ENCODE measurements at regions not wholly inside any gene's neighbourhood (a gene's known extent, or its start where the extent isn't known, plus 50 kb on each side); places are given as distances from the start of the nearest gene placed in this dataset.

GRCh38 chr6:54028170-54028569, 83.1 kb upstream of the MLIP start:
- no peak overlapping the region for H3K4me3 ChIP-seq (replicated peaks; ENCODE audit: insufficient read depth, low read length)
- no peak for DNase-seq (ENCODE audit: low read depth in 1 of 2, low spot score in 1 of 2)
- no peak overlapping the region for H3K27ac ChIP-seq (replicated peaks)
- TF ChIP-seq GABPA (IDR thresholded peaks at IDR 0.05; ENCODE audit: low read depth) (no peak), SPI1 (IDR thresholded peaks at IDR 0.05; ENCODE audit: borderline replicate concordance, low read depth) (no peak), REST (IDR thresholded peaks at IDR 0.05; ENCODE audit: insufficient replicate concordance, low read depth) (no peak), CTCF (IDR thresholded peaks at IDR 0.05; ENCODE audit: insufficient read depth, low read length) (no peak), POLR2AphosphoS5 (IDR thresholded peaks at IDR 0.05; ENCODE audit: low read depth) (no peak)
- no peaks in the 10 kb centered on the region for H3K27me3 ChIP-seq (ENCODE audit: insufficient read depth, poor library complexity, severe bottlenecking)

GRCh38 chr6:54029187-54029586, 82.1 kb upstream of the MLIP start:
- no peak overlapping the region for H3K27ac ChIP-seq (replicated peaks)
- no peak overlapping the region for H3K4me3 ChIP-seq (replicated peaks; ENCODE audit: insufficient read depth, low read length)
- no peak for TF ChIP-seq SPI1 (IDR thresholded peaks at IDR 0.05; ENCODE audit: borderline replicate concordance, low read depth)
- no peak for TF ChIP-seq GABPA (IDR thresholded peaks at IDR 0.05; ENCODE audit: low read depth)
- no peak for TF ChIP-seq CTCF (IDR thresholded peaks at IDR 0.05; ENCODE audit: insufficient read depth, low read length)
- no peak for TF ChIP-seq REST (IDR thresholded peaks at IDR 0.05; ENCODE audit: insufficient replicate concordance, low read depth)
- no peak for TF ChIP-seq POLR2AphosphoS5 (IDR thresholded peaks at IDR 0.05; ENCODE audit: low read depth)
- no peaks in the 10 kb centered on the region for H3K27me3 ChIP-seq (ENCODE audit: insufficient read depth, poor library complexity, severe bottlenecking)
- no peak for DNase-seq (ENCODE audit: low read depth in 1 of 2, low spot score in 1 of 2)

- no peak for DNase-seq (ENCODE audit: low read depth in 1 of 2, low spot score in 1 of 2)
- TF ChIP-seq CTCF (IDR thresholded peaks at IDR 0.05; ENCODE audit: insufficient read depth, low read length) (no peak), SPI1 (IDR thresholded peaks at IDR 0.05; ENCODE audit: borderline replicate concordance, low read depth) (no peak), POLR2AphosphoS5 (IDR thresholded peaks at IDR 0.05; ENCODE audit: low read depth) (no peak), GABPA (IDR thresholded peaks at IDR 0.05; ENCODE audit: low read depth) (no peak), REST (IDR thresholded peaks at IDR 0.05; ENCODE audit: insufficient replicate concordance, low read depth) (no peak)
- no peak overlapping the region for H3K4me3 ChIP-seq (replicated peaks; ENCODE audit: insufficient read depth, low read length)
Observed at GRCh38 chr6:54031169-54031568, 80.1 kb upstream of the MLIP start.

More at GRCh38 chr6:54031169-54031568, 80.1 kb upstream of the MLIP start:
- Histone ChIP-seq H3K27me3 (ENCODE audit: insufficient read depth, poor library complexity, severe bottlenecking) (no peaks in the 10 kb centered on the region), H3K27ac (replicated peaks) (no peak overlapping the region)

Data from HL-60 (cell line).